Ishikawa (cell line): ENCODE measurements at regions not wholly inside any gene's neighbourhood (a gene's known extent, or its start where the extent isn't known, plus 50 kb on each side); places are given as distances from the start of the nearest gene placed in this dataset.

Experiments
- CREB1 ChIP-seq: IDR thresholded peaks from 2 replicates; pipeline ENCODE4 v1.6.1; 2012; ENCODE audit warnings: low read depth
- EP300 ChIP-seq: IDR thresholded peaks from 2 replicates; pipeline ENCODE4 v1.6.1; 2012; ENCODE audit warnings: borderline replicate concordance
- MAX ChIP-seq: IDR thresholded peaks from 2 replicates; pipeline ENCODE4 v1.6.1; 2012

- TF ChIP-seq EP300 (no peak), CREB1 (no peak), MAX (no peak)
Measured at GRCh38 chr3:104887069-104887468, 479.6 kb upstream of the ALCAM start.
